ENCODE measurements at regions not wholly inside any gene's neighbourhood (a gene's known extent, or its start where the extent isn't known, plus 50 kb on each side); places are given as distances from the start of the nearest gene placed in this dataset.

DNA sequence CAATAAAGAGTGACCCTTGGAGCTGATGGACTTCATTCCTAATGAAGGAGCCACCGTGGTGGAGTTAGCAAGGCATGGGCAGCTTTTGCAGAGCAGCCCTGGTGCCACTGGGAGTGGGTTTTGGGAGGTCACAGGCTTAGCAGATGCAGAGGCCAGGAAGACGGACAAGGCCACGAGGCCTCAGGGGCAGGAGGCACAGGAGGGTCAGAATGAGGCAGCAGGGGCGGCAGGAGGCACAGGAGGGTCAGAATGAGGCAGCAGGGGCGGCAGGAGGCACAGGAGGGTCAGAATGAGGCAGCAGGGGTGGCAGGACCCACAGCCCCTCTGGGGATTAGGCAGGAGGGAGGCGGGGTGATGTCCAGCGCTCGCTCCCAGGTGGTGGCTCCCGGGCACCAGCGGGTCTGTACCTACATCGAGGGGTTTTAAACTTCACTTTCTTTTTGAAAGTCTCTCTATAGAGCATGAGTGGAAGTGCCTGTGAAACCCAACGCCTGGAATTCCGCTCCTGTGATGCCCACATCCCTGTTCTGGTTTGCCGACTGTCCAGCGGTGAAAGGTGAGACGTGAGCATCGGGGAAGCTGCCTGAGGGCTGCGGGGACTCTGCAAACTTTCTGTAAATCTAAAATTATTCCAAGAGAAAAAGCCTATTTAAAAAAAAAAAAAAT, 521.6 kb downstream of the BRD1 start:
- TF ChIP-seq POLR2AphosphoS5 (IDR thresholded peaks at IDR 0.05; ENCODE audit: borderline replicate concordance, low read depth, low read length) (no peak), FOXP2 (optimal IDR thresholded peaks at IDR 0.05; ENCODE audit: control extremely low read depth, extremely low read length, insufficient read depth) (no peak), EZH2 (IDR thresholded peaks at IDR 0.05) (no peak)
